Stomach (tissue), 4 donors: ENCODE measurements at regions not wholly inside any gene's neighbourhood (a gene's known extent, or its start where the extent isn't known, plus 50 kb on each side); places are given as distances from the start of the nearest gene placed in this dataset.
"Not testable (repeated sequence)": the region's sequence is repeated elsewhere in the genome, so short reads cannot be mapped to it uniquely, and the experiment has no call there.

ENCODE experiments used
- EP300 ChIP-seq: sonication (generic); formaldehyde crosslinking; IDR thresholded peaks from one replicate; pipeline ENCODE4 v1.6.1; 2017; ENCODE audit warnings: antibody characterized with exemption
- POLR2AphosphoS5 ChIP-seq, 3 donors: sonication (generic); formaldehyde crosslinking; IDR thresholded peaks; one replicate each; pipeline ENCODE4 v1.6.1; 2016; ENCODE audit warnings: antibody characterized with exemption in 3 of 3
- TF ChIP-seq, protein P1 (sequence below), 7 experiments: fragments of 450-650 bp in 4 of 7; fragments of 200-600 bp in 3 of 7; sonication (generic) in 3 of 7; IDR thresholded peaks; one replicate each; pipeline ENCODE4 v1.5.1; 2016 to 2019; ENCODE audit warnings: antibody characterized with exemption in 7 of 7, control low read depth in 2 of 7, mild to moderate bottlenecking in 1 of 7

DNA sequence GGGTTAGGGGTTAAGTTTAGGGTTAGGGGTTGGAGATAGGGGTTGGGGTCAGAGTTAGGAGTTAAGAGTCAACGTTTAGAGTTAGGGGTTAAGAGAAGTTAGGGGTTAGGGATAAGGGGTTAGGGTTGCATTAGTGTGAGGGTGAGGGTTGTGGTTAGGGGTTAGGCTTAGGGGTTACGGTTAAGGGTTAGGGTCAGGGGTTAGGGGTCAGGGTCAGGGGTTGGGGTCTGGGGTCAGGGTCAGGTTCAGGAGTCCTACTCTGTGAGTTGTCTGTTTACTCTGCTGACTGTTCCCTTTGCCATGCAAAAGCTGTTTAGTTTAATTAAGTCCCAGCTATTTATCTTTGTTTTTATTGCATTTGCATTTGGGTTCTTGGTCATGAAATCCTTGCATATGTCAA lies 1267.3 kb downstream of the FOXD4L5 start:
- TF ChIP-seq, protein P1, sequence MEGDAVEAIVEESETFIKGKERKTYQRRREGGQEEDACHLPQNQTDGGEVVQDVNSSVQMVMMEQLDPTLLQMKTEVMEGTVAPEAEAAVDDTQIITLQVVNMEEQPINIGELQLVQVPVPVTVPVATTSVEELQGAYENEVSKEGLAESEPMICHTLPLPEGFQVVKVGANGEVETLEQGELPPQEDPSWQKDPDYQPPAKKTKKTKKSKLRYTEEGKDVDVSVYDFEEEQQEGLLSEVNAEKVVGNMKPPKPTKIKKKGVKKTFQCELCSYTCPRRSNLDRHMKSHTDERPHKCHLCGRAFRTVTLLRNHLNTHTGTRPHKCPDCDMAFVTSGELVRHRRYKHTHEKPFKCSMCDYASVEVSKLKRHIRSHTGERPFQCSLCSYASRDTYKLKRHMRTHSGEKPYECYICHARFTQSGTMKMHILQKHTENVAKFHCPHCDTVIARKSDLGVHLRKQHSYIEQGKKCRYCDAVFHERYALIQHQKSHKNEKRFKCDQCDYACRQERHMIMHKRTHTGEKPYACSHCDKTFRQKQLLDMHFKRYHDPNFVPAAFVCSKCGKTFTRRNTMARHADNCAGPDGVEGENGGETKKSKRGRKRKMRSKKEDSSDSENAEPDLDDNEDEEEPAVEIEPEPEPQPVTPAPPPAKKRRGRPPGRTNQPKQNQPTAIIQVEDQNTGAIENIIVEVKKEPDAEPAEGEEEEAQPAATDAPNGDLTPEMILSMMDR (IDR thresholded peaks at IDR 0.05), result not testable (repeated sequence)
- not testable (repeated sequence) for TF ChIP-seq POLR2AphosphoS5 (IDR thresholded peaks at IDR 0.05); EP300
